GM23338 (cell line): ENCODE measurements at regions not wholly inside any gene's neighbourhood (a gene's known extent, or its start where the extent isn't known, plus 50 kb on each side); places are given as distances from the start of the nearest gene placed in this dataset.

Experiments used
- ATAC-seq: fragments of 200-7000 bp; cut with Tn5 transposase; 3 replicates; pipeline ENCODE4 v1.9.1; 2020
- DNase-seq: peaks from one replicate; pipeline ENCODE4 v3.0.0-alpha.2; 2015; ENCODE audit warnings: low spot score
- H2AFZ ChIP-seq: fragments of 200-600 bp; sonication (generic); 2 replicates; pipeline ENCODE4 v1.8.0; 2016; ENCODE audit warnings: antibody characterized with exemption, mild to moderate bottlenecking, moderate library complexity
- H3F3A ChIP-seq: fragments of 200-600 bp; sonication (generic); replicated peaks from 2 replicates; pipeline ENCODE4 v1.8.0; 2017; ENCODE audit warnings: antibody characterized with exemption, mixed run types, low read depth
- H3K27ac ChIP-seq: fragments of 200-600 bp; sonication (generic); 2 replicates; pipeline ENCODE4 v1.6.1; 2016; ENCODE audit warnings: low read depth
- H3K27me3 ChIP-seq: fragments of 200-600 bp; sonication (generic); 2 replicates; pipeline ENCODE4 v1.8.0; 2016; ENCODE audit warnings: mild to moderate bottlenecking, mixed run types, moderate library complexity; ENCODE audit not compliant: insufficient read depth
- H3K36me3 ChIP-seq: fragments of 200-600 bp; sonication (generic); 2 replicates; pipeline ENCODE4 v1.8.0; 2016; ENCODE audit warnings: mild to moderate bottlenecking; ENCODE audit not compliant: insufficient read depth
- H3K4me1 ChIP-seq: fragments of 200-600 bp; sonication (generic); 2 replicates; pipeline ENCODE4 v1.8.0; 2016; ENCODE audit warnings: mild to moderate bottlenecking, moderate library complexity; ENCODE audit not compliant: insufficient read depth
- H3K4me2 ChIP-seq: fragments of 200-600 bp; sonication (generic); 2 replicates; pipeline ENCODE4 v1.7.1; 2017; ENCODE audit warnings: mixed run types
- H3K4me3 ChIP-seq: fragments of 200-600 bp; sonication (generic); 2 replicates; pipeline ENCODE4 v1.6.1; 2016; ENCODE audit warnings: mixed run types
- H3K79me2 ChIP-seq: fragments of 200-600 bp; sonication (generic); replicated peaks from 2 replicates; pipeline ENCODE4 v1.8.0; 2017; ENCODE audit warnings: mild to moderate bottlenecking; ENCODE audit not compliant: insufficient read depth
- H3K9me2 ChIP-seq: fragments of 200-600 bp; sonication (generic); 2 replicates; pipeline ENCODE4 v1.8.0; 2017; ENCODE audit not compliant: insufficient read depth
- H4K20me1 ChIP-seq: fragments of 200-600 bp; sonication (generic); replicated peaks from 2 replicates; pipeline ENCODE4 v1.8.0; 2017; ENCODE audit warnings: mild to moderate bottlenecking; ENCODE audit not compliant: insufficient read depth
- H3K27ac Mint-ChIP-seq: 2 replicates; pipeline ENCODE4 v1.8.0; 2020; ENCODE audit warnings: inconsistent platforms, mild to moderate bottlenecking, moderate library complexity, mixed read lengths
- H3K27me3 Mint-ChIP-seq: 3 replicates; pipeline ENCODE4 v1.8.0; 2022; ENCODE audit warnings: low read depth, mild to moderate bottlenecking, moderate library complexity, mixed read lengths, inconsistent platforms; ENCODE audit not compliant: insufficient read depth, poor library complexity
- H3K36me3 Mint-ChIP-seq: 3 replicates; pipeline ENCODE4 v1.8.0; 2021; ENCODE audit warnings: low read depth, mild to moderate bottlenecking, inconsistent platforms, moderate library complexity, mixed read lengths
- H3K4me1 Mint-ChIP-seq: 3 replicates; pipeline ENCODE4 v1.8.0; 2020; ENCODE audit warnings: mild to moderate bottlenecking, inconsistent platforms, mixed read lengths
- H3K4me3 Mint-ChIP-seq: 3 replicates; pipeline ENCODE4 v1.8.0; 2021; ENCODE audit warnings: moderate library complexity, mild to moderate bottlenecking, inconsistent platforms, mixed read lengths
- H3K9me3 Mint-ChIP-seq: 3 replicates; pipeline ENCODE4 v1.8.0; 2020; ENCODE audit warnings: moderate library complexity, mild to moderate bottlenecking, inconsistent platforms, mixed read lengths
- CREB1 ChIP-seq: fragments of 250-450 bp; sonication (Bioruptor Pico); IDR thresholded peaks from 2 replicates; pipeline ENCODE4 v1.5.0; 2020; ENCODE audit warnings: low read depth, mild to moderate bottlenecking, moderate library complexity
- EZH2 ChIP-seq: fragments of 200-600 bp; sonication (generic); IDR thresholded peaks from one replicate; pipeline ENCODE4 v1.8.0; 2017; ENCODE audit warnings: antibody characterized with exemption, mild to moderate bottlenecking, low read depth; ENCODE audit not compliant: unreplicated experiment
- EZH2phosphoT487 ChIP-seq: fragments of 200-600 bp; sonication (generic); IDR thresholded peaks from one replicate; pipeline ENCODE4 v1.8.1; 2018; ENCODE audit warnings: antibody characterized with exemption; ENCODE audit not compliant: unreplicated experiment
- JUNB ChIP-seq: IDR thresholded peaks from one replicate; pipeline ENCODE4 v1.6.1; 2016; ENCODE audit warnings: antibody characterized with exemption; ENCODE audit not compliant: unreplicated experiment
- NANOG ChIP-seq: IDR thresholded peaks from 2 replicates; pipeline ENCODE4 v1.6.1; 2016; ENCODE audit warnings: antibody characterized with exemption, borderline replicate concordance
- ZNF114 ChIP-seq: fragments of 250-450 bp; sonication (Bioruptor Pico); IDR thresholded peaks from 2 replicates; pipeline ENCODE4 v1.5.0; 2020; ENCODE audit warnings: mild to moderate bottlenecking, moderate library complexity
- ZNF331 ChIP-seq: fragments of 250-450 bp; sonication (Bioruptor Pico); IDR thresholded peaks from 2 replicates; pipeline ENCODE4 v1.5.0; 2020; ENCODE audit warnings: low read depth, mild to moderate bottlenecking, moderate library complexity
- ZNF462 ChIP-seq: fragments of 250-450 bp; sonication (Bioruptor Pico); IDR thresholded peaks from 2 replicates; pipeline ENCODE4 v1.5.0; 2020; ENCODE audit warnings: mild to moderate bottlenecking, moderate library complexity
- TF ChIP-seq, protein P1 (sequence below): IDR thresholded peaks from one replicate; pipeline ENCODE4 v1.6.1; 2018; ENCODE audit warnings: antibody characterized with exemption; ENCODE audit not compliant: unreplicated experiment
- TF ChIP-seq, protein P2 (sequence below): IDR thresholded peaks from 2 replicates; pipeline ENCODE4 v1.6.1; 2016; ENCODE audit warnings: antibody characterized with exemption

- Mint-ChIP-seq H3K4me1 (peaks cover 5% of the 10 kb centered on the region), H3K36me3 (no peaks in the 10 kb centered on the region), H3K27ac (no peak overlapping the region), H3K9me3 (no peaks in the 10 kb centered on the region), H3K27me3 (peaks cover 4% of the 10 kb centered on the region), H3K4me3 (no peak overlapping the region)
- Histone ChIP-seq H3K4me3 (no peak overlapping the region), H2AFZ (no peak overlapping the region), H3K36me3 (no peaks in the 10 kb centered on the region), H3K4me2 (no peak overlapping the region), H4K20me1 (no peaks in the 10 kb centered on the region), H3K27me3 (no peaks in the 10 kb centered on the region), H3K27ac (no peak overlapping the region), H3K4me1 (no peaks in the 10 kb centered on the region), H3K79me2 (no peaks in the 10 kb centered on the region), H3K9me2 (peaks cover 12% of the 10 kb centered on the region), H3F3A (no peaks in the 10 kb centered on the region)
- no peak for DNase-seq
- TF ChIP-seq, protein P1, sequence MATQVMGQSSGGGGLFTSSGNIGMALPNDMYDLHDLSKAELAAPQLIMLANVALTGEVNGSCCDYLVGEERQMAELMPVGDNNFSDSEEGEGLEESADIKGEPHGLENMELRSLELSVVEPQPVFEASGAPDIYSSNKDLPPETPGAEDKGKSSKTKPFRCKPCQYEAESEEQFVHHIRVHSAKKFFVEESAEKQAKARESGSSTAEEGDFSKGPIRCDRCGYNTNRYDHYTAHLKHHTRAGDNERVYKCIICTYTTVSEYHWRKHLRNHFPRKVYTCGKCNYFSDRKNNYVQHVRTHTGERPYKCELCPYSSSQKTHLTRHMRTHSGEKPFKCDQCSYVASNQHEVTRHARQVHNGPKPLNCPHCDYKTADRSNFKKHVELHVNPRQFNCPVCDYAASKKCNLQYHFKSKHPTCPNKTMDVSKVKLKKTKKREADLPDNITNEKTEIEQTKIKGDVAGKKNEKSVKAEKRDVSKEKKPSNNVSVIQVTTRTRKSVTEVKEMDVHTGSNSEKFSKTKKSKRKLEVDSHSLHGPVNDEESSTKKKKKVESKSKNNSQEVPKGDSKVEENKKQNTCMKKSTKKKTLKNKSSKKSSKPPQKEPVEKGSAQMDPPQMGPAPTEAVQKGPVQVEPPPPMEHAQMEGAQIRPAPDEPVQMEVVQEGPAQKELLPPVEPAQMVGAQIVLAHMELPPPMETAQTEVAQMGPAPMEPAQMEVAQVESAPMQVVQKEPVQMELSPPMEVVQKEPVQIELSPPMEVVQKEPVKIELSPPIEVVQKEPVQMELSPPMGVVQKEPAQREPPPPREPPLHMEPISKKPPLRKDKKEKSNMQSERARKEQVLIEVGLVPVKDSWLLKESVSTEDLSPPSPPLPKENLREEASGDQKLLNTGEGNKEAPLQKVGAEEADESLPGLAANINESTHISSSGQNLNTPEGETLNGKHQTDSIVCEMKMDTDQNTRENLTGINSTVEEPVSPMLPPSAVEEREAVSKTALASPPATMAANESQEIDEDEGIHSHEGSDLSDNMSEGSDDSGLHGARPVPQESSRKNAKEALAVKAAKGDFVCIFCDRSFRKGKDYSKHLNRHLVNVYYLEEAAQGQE, result no peak
- TF ChIP-seq JUNB, result no peak
- ATAC-seq, result no peak
Observed at GRCh38 chr4:18213576-18214198, 192.1 kb upstream of the LCORL start.

- Histone ChIP-seq H4K20me1 (no peaks in the 10 kb centered on the region), H3K9me2 (peaks cover 12% of the 10 kb centered on the region), H3F3A (no peaks in the 10 kb centered on the region), H3K27ac (no peak overlapping the region), H3K4me1 (no peaks in the 10 kb centered on the region), H3K36me3 (no peaks in the 10 kb centered on the region), H3K27me3 (no peaks in the 10 kb centered on the region), H3K79me2 (no peaks in the 10 kb centered on the region), H2AFZ (no peak overlapping the region), H3K4me3 (no peak overlapping the region), H3K4me2 (no peak overlapping the region)
- DNase-seq (no peak), ATAC-seq (no peak)
- Mint-ChIP-seq H3K9me3 (no peaks in the 10 kb centered on the region), H3K27me3 (peaks cover 6% of the 10 kb centered on the region), H3K36me3 (no peaks in the 10 kb centered on the region), H3K4me3 (no peak overlapping the region), H3K27ac (no peak overlapping the region), H3K4me1 (no peaks in the 10 kb centered on the region)
- TF ChIP-seq, protein P2, sequence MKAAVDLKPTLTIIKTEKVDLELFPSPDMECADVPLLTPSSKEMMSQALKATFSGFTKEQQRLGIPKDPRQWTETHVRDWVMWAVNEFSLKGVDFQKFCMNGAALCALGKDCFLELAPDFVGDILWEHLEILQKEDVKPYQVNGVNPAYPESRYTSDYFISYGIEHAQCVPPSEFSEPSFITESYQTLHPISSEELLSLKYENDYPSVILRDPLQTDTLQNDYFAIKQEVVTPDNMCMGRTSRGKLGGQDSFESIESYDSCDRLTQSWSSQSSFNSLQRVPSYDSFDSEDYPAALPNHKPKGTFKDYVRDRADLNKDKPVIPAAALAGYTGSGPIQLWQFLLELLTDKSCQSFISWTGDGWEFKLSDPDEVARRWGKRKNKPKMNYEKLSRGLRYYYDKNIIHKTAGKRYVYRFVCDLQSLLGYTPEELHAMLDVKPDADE, result no peak
- TF ChIP-seq CREB1 (CRISPR knock-in tag) (no peak), NANOG (no peak), ZNF114 (CRISPR knock-in tag) (no peak), ZNF462 (CRISPR knock-in tag) (no peak), ZNF331 (CRISPR knock-in tag) (no peak), EZH2 (no peak), JUNB (no peak), EZH2phosphoT487 (no peak)
Observed at GRCh38 chr4:18209448-18209847, 187.9 kb upstream of the LCORL start.
